Activated CD8-positive, alpha-beta memory T cell treated with anti-CD3 and anti-CD28 coated beads, Interleukin-2, amount 50 U/mL, for 24 hours (primary cell): ENCODE measurements at regions not wholly inside any gene's neighbourhood (a gene's known extent, or its start where the extent isn't known, plus 50 kb on each side); places are given as distances from the start of the nearest gene placed in this dataset.

Source experiments
- DNase-seq: peaks from one replicate; pipeline ENCODE4 v3.0.0-alpha.2; 2020; ENCODE audit errors: extremely low read depth

DNA sequence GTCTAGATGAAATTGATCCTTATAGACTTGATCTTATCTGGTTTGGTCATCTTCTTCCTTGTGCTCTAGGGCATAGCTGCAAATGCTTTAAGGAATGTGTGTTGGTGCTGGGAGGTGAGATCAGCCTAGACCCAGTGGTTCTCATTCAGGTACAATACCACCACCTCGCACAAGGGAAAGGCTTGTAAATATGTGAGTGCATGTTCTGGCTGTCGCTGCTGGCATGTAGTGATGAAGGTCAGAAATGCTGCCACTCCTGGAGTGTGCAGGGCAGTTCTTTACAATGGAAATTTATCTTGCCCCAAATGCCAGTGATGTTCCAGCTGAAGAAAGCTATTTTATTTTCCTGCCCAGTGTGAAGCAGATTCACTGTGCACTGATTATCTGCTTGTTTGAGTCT lies 900.9 kb downstream of the QKI start:
- DNase-seq, result no peak

DNA sequence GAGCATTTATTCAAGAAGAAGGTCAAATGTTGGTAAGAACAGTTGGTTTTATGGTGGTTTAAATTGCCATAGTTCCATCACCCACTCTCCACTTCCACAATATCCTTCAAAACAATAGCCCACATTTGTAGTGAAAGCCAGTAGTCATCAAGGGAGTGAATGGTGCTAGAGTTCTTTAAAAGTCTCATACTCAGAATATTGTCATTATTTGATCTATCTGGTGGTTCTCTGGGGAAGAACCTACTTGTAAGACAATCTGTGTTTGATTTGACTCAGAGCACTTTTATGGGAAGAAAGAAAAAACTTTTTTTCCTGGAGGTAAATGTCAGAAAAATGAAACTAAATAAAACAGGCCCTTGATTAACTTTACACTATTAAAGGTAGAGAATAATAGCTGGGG lies 893.8 kb downstream of the QKI start:
- DNase-seq, result no peak

DNA sequence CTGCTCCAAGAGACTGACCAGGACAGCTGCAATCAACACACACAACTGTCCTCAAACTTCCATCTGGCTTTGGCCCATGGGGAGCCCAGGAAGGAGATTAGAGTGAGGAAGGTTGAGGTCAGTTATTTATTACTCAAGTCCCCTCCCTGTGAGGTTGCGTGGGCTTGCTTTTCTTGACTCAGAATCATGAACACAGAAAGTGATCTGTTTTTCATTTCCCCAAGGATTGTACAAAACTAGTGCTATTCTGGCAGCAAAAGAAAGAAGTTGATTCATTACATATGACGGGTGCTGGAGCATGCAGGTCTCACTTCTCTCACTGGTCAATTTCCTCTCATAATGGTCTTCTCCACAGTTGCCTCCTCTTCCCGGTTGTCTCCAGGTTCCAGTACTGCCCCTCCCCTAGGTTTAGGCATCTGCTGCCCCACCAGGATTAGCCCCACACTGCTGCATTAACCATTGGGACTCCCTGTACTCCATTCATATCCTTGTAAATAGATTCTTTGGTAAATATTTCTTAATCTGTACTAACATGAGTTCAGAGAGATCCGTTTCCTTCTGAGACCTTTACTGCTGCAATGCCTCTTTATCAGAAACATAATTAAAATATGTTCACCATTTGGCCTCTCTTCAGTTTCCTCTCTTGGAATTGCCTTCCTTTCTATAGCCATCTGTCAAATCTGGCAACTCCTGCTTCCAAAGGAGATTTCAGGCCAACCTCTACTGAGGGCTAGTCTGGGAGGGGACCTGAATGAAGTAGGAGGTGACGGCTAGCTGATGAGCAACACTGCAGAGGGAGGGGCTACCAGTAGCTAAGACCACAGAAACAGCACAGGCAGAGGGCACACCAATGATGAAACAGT lies 888.8 kb downstream of the QKI start:
- no peak for DNase-seq

DNA sequence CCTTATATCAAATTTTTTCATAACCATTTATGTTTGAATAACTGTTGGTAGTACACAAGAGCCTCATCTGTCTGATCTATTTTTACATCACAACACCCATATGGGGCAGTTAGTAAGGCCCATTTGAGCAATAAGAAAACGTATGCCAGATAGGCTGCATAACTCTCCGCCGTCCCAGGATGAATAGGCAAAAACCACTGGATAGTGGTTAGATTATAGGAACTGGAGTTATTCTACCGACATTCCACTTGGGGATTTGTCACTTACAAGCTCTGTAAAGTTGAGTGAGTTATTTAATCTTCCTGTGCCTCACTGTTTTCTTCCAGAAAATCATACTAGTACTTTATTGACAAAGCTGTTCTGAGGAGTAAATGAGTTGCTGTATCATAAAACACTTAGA lies 881.9 kb downstream of the QKI start:
- no peak for DNase-seq

DNA sequence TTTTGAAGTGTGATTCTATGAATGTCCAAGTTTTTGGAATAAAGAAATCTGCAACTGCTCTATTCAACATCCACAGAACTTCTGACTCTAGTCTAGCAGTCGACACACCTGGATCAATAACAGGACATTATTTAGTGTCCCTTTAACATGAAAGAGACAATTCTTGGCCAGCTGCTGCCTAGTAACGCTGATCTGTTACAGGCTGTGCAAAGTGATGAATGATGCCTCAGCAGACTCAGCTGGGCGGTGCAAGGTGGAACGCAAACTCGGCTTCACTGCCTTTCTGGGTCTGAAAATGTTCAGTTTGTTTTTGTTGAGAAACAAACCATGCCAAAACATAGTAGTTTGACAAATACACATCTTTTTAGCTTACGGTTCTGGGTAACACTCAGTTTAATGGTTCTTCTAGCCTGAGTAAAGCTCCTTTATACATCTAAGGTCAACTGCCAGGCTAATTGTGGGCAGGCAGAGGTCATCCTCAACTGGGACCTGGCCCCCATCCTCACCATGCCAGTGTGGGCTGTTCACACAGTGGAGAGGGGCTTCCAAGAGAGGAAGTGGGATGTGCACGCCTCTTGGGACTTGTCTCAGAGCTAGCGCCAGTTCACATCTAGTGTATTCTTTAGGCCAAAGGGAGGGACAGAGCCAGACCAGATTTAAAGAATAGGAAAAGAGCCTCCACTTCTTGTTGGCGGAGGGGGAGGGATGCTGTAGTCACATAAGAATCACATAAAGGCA lies 879.7 kb downstream of the QKI start:
- no peak for DNase-seq

DNA sequence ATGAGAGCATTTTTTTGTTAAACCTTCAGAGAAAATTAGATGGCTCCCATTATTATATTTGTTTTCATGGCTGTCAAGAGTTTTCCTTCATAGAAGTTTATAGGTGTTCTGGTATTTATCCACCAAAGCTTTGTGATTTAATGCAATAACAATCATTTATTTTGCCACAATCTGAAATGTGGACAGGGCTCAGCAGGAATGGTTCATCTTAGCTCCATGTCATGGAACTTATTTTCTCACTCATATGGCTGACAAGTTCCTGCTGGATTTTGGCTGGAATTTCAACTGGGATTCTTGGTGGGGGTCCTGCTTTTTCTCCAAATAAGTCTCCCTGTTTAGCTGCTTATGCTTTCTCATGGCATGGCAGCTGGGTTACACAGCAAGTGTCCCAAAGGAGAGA lies 876.7 kb downstream of the QKI start:
- no peak for DNase-seq

DNA sequence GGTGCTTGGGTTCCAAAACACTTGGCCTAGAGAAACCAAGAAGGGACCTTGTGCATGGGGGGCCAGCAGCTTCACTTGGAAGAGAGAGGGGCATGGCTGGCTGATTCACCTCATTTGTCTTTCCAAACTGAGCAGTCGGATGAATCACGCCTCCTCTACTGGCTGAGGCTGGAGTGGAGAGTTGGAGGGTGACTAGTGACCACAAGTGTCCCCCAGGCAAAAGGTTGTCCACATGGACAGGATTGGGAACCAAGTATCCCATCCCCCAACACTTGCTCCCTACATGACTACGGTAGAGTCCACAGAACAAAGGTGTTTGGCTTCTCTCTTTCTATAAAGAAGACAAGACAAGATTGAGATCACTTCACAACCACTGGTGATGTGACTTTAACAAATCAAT lies 875.6 kb downstream of the QKI start:
- no peak for DNase-seq

DNA sequence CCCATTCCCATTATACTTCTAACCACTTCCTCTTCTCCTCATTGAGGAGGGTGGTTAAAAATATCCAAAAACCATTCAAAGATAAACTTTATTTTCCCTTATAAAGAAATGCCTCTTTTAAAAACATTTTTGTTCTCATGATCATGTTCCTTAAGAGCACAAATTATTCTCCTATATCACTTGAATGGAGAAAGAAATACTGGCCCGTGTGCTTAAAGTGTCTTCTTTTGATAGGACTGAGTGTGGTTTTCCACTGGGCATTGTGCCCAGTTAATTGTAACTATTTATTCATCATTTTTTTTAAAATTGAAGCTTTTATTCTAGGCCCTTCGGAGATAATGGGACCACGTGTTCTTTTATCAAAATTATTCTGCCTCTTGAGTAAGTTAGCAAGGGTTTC lies 871.5 kb downstream of the QKI start:
- no peak for DNase-seq

DNA sequence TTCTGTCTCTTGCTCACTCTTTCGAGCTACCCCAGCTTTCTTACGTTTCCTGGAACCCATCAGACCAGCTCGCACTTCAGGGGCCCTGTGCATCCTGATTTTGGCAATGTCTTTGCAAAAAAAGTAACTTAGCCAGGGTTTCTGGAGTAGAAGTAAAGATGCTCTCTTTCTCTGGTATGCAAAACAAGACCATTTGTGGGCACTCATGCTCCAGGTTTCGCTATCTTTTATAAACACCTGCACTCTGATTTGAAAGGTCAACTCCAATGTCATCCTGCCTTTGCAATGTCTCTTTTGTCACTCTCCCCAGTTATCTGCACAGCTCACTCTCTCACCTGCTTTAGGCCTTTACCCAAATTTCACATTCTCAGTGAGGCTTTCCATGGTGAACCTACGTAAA lies 869.1 kb downstream of the QKI start:
- no peak for DNase-seq

DNA sequence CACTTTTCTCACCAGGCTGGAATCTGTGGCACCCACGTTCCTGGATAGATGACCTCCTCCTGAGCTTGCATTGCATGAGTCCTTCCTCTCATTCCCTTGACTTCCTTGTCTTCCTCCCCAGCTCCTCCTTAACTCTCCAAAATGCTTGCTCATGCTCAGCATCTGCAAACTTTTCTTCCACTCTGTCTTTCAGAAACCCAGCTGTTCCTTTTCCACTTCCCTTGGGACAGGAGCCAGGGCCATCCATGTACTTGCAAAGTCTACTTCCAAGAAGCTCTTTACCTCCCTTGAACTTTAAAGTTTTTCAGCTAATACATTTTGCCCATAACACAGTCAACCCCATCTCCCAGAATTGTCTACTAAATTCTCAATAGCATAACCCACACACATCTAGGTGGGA lies 861.7 kb downstream of the QKI start:
- no peak for DNase-seq

DNA sequence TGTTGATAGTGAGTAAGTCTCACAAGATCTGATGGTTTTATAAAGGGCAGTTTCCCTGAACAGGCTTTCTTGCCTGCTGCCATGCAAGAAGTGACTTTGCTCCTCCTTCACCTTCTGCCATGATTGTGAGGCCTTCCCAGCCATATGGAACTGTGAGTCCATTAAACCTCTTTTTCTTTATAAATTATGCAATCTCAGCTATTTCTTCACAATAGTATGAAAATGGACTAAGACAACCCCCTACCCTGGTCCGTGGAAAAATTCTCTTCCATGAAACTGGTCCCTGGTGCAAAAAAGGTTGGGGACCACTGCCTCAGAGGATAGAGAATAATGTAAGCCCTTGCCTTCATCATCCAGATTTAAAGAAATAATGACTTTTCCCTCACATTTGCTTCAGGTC lies 861.3 kb downstream of the QKI start:
- no peak for DNase-seq

DNA sequence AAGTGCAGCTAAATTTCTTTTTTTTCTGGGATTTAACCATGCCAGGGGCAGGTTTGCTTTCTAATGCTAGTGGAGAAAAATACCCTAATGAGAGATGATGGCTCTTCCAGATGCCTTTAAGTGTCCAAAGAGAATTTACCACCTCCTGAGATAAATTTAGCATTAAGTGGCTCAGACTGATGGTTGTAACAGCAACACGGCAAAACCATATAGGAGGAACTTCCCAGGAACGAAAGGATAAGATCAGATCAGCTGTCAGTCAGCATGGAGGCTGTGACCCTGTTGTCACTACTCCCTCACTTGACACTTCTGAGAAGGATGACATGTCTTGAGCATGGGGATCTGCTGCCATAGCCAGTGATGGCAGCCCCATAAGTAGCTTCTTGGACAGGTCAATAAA lies 860.0 kb downstream of the QKI start:
- no peak for DNase-seq

DNA sequence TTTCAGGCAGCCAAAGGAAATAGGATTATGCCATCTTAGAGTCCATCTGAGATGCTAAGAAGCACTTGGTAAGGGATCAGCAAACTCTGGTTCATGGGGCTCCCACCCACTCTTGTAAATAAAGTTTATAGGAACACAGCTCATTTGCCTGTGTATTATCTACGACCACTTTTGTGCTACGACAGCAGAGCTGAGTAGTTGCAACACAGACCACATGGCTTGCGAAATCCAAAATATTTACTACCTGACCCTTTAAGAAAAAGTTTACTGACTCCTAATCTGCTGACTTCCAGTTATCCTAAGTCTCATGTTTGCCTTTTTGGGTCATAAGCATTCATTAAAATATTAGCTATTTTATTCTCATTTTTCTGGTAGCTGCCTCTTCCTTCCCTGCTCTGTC lies 859.0 kb downstream of the QKI start:
- no peak for DNase-seq

DNA sequence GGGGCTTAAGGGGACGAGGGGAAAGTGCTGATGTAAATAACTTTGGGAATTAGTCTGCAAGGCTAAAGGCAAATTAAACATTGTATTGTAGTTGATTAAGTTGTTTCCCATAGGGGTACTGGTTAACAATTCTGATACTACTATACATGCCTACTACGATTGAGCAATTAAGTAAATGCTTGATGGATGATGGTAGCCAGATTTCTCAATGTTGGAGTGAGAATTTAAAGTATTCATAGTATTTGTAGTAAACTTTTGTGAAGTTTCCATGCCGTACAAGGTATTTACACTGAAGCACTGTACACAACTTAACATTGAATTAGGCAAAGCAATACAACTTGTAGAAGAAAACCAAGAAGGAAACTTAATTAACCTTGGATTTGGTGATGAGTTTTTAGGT lies 852.3 kb downstream of the QKI start:
- DNase-seq, result no peak

DNA sequence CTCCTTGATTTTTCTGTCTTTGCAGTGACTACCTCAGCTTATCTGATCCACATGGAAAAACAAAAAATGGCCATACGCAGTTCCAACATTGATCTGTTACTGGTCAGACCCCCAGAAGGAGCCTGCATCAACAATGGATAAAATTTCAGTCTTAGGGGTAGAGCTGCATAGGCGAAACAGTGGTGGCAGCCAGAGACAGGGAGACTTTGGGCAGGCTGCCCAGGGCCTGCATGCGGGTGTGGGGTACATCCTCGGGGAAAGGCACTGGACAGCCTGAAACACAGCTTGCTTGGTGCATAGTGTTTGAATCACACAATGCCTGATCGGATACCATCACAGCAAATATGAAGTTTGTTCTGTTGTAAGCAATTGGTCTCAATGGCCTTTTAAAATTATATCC lies 847.8 kb downstream of the QKI start:
- DNase-seq, result no peak

DNA sequence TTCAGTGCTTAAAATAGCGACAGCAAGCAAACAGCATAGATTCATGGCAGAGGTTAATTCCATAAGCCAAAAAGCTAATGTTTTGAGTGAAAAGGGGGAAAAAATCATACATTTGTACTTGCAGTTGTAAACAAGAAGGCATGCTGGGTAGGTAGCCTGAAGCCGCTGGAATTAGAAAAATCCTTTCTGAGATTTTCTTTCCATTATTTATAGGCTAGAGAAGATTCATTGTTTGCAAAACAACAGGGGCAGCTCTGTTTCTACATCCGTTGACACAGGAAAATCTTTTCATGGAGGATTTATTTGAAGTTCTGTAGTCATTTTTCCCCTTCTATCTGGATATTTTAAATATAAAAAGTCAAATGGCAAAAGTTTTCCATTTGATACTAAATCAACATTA lies 843.9 kb downstream of the QKI start:
- no peak for DNase-seq

DNA sequence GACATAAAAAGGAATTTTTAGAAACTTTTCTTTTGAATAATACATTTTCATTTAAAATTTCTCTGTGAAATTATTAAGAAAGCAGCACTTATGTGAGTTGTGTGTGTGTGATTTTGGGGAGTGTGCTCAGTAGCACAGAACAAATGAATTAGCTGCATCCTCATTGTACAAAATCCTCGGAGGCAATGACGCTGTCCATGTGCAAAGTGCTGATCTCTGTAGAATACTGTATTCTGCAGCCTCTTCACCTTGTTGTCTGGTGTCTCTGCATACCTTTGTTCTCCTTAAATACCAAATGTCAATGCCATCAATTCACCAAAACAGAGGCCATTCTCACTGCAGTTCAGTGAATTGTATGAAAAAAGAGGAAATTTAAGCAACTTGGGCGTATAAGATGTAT lies 838.4 kb downstream of the QKI start:
- no peak for DNase-seq

DNA sequence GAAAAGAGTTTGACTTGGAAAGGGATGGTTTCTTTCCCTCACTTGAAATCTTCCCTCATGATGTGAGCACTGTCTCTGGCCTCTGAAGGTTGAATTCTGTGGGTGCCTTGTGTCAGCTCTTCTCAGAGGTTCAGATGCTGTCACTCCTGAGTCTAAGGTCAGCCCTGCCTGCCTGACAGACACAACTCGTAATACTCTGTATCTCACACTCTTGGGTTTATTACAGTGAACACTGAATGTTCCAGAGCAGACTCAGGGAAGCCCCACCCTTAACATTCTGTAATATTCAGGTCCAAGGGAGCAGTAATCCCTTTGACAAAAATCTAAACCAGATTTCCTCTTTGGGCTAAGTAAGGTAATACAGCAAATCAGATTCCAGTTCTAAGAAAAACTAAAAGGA lies 837.8 kb downstream of the QKI start:
- no peak for DNase-seq

DNA sequence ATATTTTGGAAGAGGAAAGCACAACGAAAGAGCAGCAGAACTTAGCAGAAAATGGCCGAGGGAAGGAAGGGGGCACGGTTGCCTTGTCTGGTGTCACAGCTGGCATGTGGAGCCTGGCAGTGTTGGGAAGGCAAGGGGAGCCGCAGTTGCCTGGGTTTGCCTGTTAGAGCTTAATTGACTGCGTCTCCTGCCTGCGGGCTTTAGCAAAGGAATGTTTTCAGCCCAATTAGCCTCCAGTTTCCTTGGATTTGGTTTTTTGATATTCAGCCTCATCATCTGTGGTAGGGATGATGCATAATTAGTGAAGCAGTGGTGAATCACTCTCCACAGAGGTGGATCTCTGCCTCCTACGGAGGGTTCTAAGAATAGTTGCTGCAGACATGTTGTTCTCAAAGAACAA lies 832.6 kb downstream of the QKI start:
- DNase-seq, result no peak

DNA sequence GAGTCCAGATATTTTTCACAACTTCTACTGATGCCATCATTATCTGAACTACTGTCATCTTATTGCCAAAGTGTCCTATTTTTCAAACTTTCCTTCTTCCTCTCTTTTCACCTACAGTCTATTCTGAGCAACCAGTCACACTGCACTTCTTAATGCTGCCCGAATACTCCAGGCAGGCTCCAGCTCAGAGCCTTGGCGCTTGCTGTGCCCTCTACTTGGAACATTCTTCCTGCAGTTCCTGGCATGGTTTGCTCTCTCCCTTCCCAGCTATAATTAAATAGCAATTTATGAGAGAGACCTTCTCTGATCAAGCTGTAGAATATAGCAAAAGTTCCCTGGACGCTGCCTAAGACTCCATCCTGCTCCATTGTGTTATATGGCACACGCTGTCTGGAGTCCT lies 831.6 kb downstream of the QKI start:
- no peak for DNase-seq

DNA sequence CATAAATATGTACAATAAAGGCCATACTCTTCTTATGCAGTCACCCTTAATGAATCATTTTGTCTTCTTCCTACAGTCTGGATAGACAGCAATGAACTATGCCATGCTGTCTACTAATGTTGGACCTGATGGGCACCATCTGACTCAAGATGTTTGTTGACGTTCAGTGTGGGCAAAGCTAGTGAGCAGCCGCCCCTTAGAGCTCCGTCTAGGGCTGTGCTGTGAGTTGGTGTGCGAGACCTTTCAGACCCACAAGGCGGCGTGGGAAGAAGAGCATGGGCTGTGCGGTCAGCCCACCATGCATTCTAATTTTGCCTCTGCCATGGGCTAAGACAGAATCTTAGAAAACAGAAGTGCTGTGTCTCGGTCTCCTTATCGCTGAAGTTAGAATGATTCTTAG lies 829.4 kb downstream of the QKI start:
- DNase-seq, result no peak

DNA sequence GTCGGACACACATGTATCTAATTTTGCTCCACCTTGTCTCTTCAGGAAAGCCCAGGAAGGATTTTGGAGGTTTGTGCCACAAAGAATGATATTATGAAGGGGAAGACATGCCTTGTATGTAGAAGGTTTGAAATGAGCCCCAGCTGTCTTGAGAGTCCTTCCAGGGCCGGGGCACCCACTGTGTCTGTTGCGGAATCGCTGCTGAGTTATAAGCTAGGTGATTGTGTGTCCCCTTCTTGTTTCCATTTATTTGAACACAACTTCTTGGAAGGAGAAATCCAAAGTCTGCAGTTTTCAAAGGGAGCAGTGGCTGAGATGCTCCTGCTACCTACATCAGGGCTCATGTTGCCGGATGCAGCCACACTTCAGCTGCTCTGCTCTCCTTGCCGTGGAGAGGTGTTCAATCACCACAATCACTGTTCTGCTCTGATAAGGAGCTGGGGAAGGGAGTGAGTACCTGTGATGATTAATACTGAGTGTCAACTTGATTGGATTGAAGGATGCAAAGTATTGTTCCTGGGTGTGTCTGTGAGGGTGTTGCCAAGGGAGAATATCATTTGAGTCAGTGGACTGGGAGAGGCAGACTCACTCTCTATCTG lies 828.6 kb downstream of the QKI start:
- no peak for DNase-seq

DNA sequence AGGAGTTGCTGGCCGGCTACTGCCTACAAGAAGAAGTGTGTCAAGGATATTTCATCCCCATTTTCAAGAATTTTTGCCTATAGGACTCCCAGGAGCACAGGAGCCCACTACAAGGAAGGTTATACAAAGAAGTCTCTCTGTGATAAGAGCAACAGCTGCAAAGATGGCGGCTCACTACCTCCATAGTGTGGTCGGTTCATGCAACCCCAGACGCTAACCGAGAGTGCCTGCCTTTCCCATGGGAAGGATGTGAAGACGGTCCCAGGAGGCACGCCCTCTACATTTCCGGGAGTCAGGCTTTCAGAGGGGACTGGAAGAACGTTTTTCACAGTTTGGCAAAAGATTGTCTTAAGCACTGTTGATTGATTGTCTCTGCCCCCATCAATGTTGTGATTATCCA lies 816.3 kb downstream of the QKI start:
- DNase-seq, result no peak
